BLaER1 treated with 17β-estradiol and CSF1 and Interleukin-3, amounts not matched to agents 10 nM and 100 nM (cell line): ENCODE measurements at regions not wholly inside any gene's neighbourhood (a gene's known extent, or its start where the extent isn't known, plus 50 kb on each side); places are given as distances from the start of the nearest gene placed in this dataset.
"Not testable (repeated sequence)": the region's sequence is repeated elsewhere in the genome, so short reads cannot be mapped to it uniquely, and the experiment has no call there.

Experiments
- H3K27ac ChIP-seq, 11 experiments: shearing (Covaris generic); formaldehyde crosslinking; 2 replicates each; pipeline ENCODE4 v1.8.1; 2022
- H3K27me3 ChIP-seq, 11 experiments: shearing (Covaris generic); formaldehyde crosslinking; 2 replicates each; pipeline ENCODE4 v1.8.1; 2022
- H3K36me3 ChIP-seq, 11 experiments: shearing (Covaris generic); formaldehyde crosslinking; 2 replicates each; pipeline ENCODE4 v1.8.1; 2022
- H3K4me1 ChIP-seq, 10 experiments: shearing (Covaris generic); formaldehyde crosslinking; 2 replicates each; pipeline ENCODE4 v1.8.1; 2022
- H3K4me2 ChIP-seq, 11 experiments: shearing (Covaris generic); formaldehyde crosslinking; 2 replicates each; pipeline ENCODE4 v1.8.1; 2022
- H3K4me3 ChIP-seq, 10 experiments: shearing (Covaris generic); formaldehyde crosslinking; 2 replicates each; pipeline ENCODE4 v1.8.1; 2022
- H3K9ac ChIP-seq, 11 experiments: shearing (Covaris generic); formaldehyde crosslinking; 2 replicates each; pipeline ENCODE4 v1.8.1; 2022
- H3K9me3 ChIP-seq, 11 experiments: shearing (Covaris generic); formaldehyde crosslinking; replicated peaks in 1 of 11; 2 replicates each; pipeline ENCODE4 v1.8.1; 2022
- H4K20me1 ChIP-seq, 11 experiments: shearing (Covaris generic); formaldehyde crosslinking; 2 replicates each; pipeline ENCODE4 v1.8.1; 2022
- Cebpa-rat ChIP-seq, 11 experiments: shearing (Covaris generic); IDR thresholded peaks; 2 replicates each; pipeline ENCODE4 v1.8.1; 2022

GRCh38 chrX:21181232-21181853 is 192.9 kb upstream of the CNKSR2 start:
- Histone ChIP-seq H3K4me3 (no peak overlapping the region), H3K9ac (no peak overlapping the region), H3K36me3 (no peaks in the 10 kb centered on the region), H3K27me3 (no peaks in the 10 kb centered on the region), H3K4me1 (no peaks in the 10 kb centered on the region), H4K20me1 (no peaks in the 10 kb centered on the region), H3K4me2 (no peak overlapping the region), H3K27ac (no peak overlapping the region), H3K9me3 (no peaks in the 10 kb centered on the region)
- TF ChIP-seq Cebpa-rat (IDR thresholded peaks at IDR 0.05), result no peak

GRCh38 chrX:21193196-21193595 is 181.0 kb upstream of the CNKSR2 start:
- TF ChIP-seq Cebpa-rat (IDR thresholded peaks at IDR 0.05), result no peak
- H4K20me1 ChIP-seq, result no peaks in the 10 kb centered on the region
- no peak overlapping the region for H3K4me3 ChIP-seq
- no peaks in the 10 kb centered on the region for H3K4me1 ChIP-seq
- no peak overlapping the region for H3K9ac ChIP-seq
- no peaks in the 10 kb centered on the region for H3K36me3 ChIP-seq
- H3K27me3 ChIP-seq, result no peaks in the 10 kb centered on the region
- no peak overlapping the region for H3K27ac ChIP-seq
- H3K9me3 ChIP-seq, result peaks cover 0 to 18% (median 10%) of the 10 kb centered on the region in 11 experiments; a peak in 10 of 22 replicates
- no peak overlapping the region for H3K4me2 ChIP-seq

- H3K4me3 ChIP-seq, result no peak overlapping the region
- TF ChIP-seq Cebpa-rat (IDR thresholded peaks at IDR 0.05), result no peak
- H3K9ac ChIP-seq, result no peak overlapping the region
- no peaks in the 10 kb centered on the region for H3K27me3 ChIP-seq
- no peaks in the 10 kb centered on the region for H4K20me1 ChIP-seq
- H3K4me2 ChIP-seq, result no peak overlapping the region
- no peak overlapping the region for H3K27ac ChIP-seq
- H3K36me3 ChIP-seq, result no peaks in the 10 kb centered on the region
- peaks cover 0 to 9% (median 2%) of the 10 kb centered on the region in 11 experiments; a peak in 9 of 22 replicates for H3K9me3 ChIP-seq
- H3K4me1 ChIP-seq, result no peaks in the 10 kb centered on the region
These were observed 179.7 kb upstream of the CNKSR2 start for GRCh38 chrX:21194526-21194925.

DNA sequence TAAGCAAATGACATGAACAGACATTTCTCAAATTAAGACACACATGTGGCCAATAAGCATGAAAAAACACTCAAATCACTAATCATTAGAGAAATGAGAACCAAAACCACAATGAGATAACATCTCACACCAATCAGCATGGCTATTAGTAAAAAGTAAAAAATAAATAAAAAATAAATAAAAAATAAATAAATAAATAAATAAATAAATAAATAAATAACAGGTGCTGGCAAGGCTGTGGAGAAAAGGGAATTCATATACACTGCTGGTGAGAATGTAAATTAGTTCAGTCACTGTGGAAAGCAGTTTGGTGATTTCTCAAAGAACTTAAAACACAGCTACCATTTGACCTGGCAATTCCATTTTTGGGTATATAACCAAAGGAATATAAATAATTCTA is 167.1 kb upstream of the CNKSR2 start:
- H3K4me1 ChIP-seq, result no peaks in the 10 kb centered on the region
- H3K9me3 ChIP-seq, result peaks cover 19 to 37% (median 24%) of the 10 kb centered on the region in 11 experiments
- H3K4me2 ChIP-seq, result no peak overlapping the region
- no peak for TF ChIP-seq Cebpa-rat (IDR thresholded peaks at IDR 0.05)
- H4K20me1 ChIP-seq, result no peaks in the 10 kb centered on the region
- H3K9ac ChIP-seq, result no peak overlapping the region
- no peak overlapping the region for H3K27ac ChIP-seq
- no peaks in the 10 kb centered on the region for H3K27me3 ChIP-seq
- no peak overlapping the region for H3K4me3 ChIP-seq
- H3K36me3 ChIP-seq, result no peaks in the 10 kb centered on the region

GRCh38 chrX:21219208-21219607 is 155.0 kb upstream of the CNKSR2 start:
- H3K36me3 ChIP-seq, H3K4me3 ChIP-seq, H3K4me2 ChIP-seq, H3K9ac ChIP-seq, H3K4me1 ChIP-seq, H4K20me1 ChIP-seq, H3K27ac ChIP-seq, H3K27me3 ChIP-seq: not testable (repeated sequence)
- peaks cover 0 to 17% (median 5%) of the 10 kb centered on the region in 11 experiments; a peak in 10 of 22 replicates for H3K9me3 ChIP-seq

DNA sequence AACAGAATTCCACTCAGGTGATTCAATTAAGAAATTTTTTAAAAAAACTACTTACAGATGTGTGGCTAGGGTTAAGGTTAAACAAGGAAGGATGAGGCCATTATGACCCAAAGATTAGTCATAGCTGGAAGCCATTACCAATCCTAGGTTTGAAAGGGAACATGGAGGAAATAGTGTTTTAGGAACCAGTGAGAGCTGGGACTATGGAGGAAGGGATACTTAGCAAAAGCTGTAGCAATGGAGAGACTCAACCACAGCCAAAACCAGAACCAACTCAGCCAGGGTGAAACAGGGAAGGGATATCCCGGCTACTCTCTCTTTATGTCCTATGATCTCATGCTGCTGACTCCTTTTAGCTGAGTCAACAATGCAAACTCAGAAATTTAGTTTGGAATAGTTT is 148.6 kb upstream of the CNKSR2 start:
- H3K4me3 ChIP-seq, result no peak overlapping the region
- TF ChIP-seq Cebpa-rat (IDR thresholded peaks at IDR 0.05), result no peak
- no peaks in the 10 kb centered on the region for H3K9me3 ChIP-seq
- H3K4me1 ChIP-seq, result no peaks in the 10 kb centered on the region; a peak in 2 of 20 replicates
- no peak overlapping the region for H3K27ac ChIP-seq
- H3K36me3 ChIP-seq, result no peaks in the 10 kb centered on the region
- H3K27me3 ChIP-seq, result no peaks in the 10 kb centered on the region
- H3K4me2 ChIP-seq, result no peak overlapping the region
- H3K9ac ChIP-seq, result no peak overlapping the region
- no peaks in the 10 kb centered on the region for H4K20me1 ChIP-seq

DNA sequence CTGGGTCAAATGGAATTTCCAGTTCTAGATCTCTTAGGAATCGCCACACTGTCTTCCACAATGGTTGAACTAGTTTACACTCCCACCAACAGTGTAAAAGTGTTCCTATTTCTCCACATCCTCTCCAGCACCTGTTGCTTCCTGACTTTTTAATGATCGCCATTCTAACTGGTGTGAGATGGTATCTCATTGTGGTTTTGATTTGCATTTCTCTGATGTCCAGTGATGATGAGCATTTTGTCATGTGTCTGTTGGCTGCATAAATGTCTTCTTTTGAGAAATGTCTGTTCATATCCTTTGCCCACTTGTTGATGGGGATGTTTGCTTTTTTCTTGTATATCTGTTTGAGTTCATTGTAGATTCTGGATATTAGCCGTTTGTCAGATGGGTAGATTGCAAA is 145.2 kb upstream of the CNKSR2 start:
- H3K9ac ChIP-seq, H3K36me3 ChIP-seq, H3K27me3 ChIP-seq, H4K20me1 ChIP-seq, H3K4me2 ChIP-seq, H3K9me3 ChIP-seq, H3K4me3 ChIP-seq, H3K4me1 ChIP-seq, H3K27ac ChIP-seq: not testable (repeated sequence)

GRCh38 chrX:21255032-21255618 is 119.1 kb upstream of the CNKSR2 start:
- Histone ChIP-seq H3K36me3 (no peaks in the 10 kb centered on the region), H3K9ac (no peak overlapping the region), H3K4me3 (no peak overlapping the region), H3K27me3 (no peaks in the 10 kb centered on the region), H3K4me1 (no peaks in the 10 kb centered on the region), H3K9me3 (no peaks in the 10 kb centered on the region), H3K4me2 (no peak overlapping the region), H4K20me1 (no peaks in the 10 kb centered on the region), H3K27ac (no peak overlapping the region)
- no peak for TF ChIP-seq Cebpa-rat (IDR thresholded peaks at IDR 0.05)

DNA sequence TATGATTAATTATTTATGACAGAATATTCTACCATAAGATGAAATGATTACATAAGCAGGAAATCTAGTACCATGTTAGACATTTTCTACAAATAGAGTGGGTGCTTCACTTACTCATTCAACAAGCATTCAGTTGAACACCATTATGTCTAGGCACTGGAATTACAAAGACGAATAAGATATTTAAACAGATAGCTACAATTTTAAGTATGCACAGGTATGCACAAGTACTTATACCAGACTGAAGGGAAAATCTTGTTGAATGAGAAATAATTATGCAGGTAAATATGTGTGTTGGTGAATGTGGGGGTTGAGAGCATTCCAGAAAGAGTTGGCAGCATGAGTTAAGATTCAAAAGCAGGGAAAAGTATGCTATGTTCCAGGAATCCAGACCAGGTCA is 107.3 kb upstream of the CNKSR2 start:
- Histone ChIP-seq H4K20me1 (no peaks in the 10 kb centered on the region), H3K27ac (no peak overlapping the region), H3K9me3 (peaks cover 4 to 21% (median 15%) of the 10 kb centered on the region in 11 experiments; a peak in 17 of 22 replicates), H3K36me3 (no peaks in the 10 kb centered on the region), H3K27me3 (no peaks in the 10 kb centered on the region), H3K4me2 (no peak overlapping the region), H3K9ac (no peak overlapping the region), H3K4me1 (no peaks in the 10 kb centered on the region), H3K4me3 (no peak overlapping the region)
- no peak for TF ChIP-seq Cebpa-rat (IDR thresholded peaks at IDR 0.05)

DNA sequence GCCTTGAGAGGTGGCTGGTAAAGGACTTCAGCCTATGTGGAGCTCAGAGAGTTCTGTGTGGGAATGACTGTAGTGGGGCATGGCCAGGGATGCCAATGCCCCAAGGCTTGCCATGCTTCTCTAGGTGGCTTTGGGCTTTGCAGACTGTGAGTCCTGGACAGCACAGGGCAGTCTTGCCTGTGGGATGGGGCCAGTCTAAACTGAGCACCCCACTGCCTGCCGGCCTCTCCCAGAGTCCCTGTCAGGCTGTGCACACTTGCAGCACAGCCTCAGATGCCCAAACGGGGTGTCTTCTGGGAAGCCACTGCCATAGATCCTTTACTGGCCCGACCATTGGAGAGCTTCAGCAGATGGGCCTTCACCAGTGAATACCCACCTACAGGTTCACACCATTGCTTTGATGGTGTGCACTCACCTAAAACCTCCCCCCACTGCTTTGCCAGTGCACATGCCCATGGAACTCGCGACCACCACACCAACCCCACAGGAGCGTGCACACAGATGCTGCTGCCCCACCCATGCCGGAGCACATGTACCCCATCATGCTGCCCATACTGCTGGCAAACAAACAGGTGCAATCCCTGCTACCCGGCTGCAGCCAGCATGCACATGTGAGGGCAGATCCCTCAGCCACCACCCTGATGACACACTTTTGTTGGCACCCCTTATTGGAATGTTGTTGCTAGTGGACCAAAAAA is 97.3 kb upstream of the CNKSR2 start:
- H3K27me3 ChIP-seq, result no peaks in the 10 kb centered on the region
- H3K9me3 ChIP-seq, result peaks cover 0 to 13% (median 0%) of the 10 kb centered on the region in 11 experiments; a peak in 3 of 22 replicates
- TF ChIP-seq Cebpa-rat (IDR thresholded peaks at IDR 0.05), result no peak
- H3K27ac ChIP-seq, result no peak overlapping the region
- no peaks in the 10 kb centered on the region for H4K20me1 ChIP-seq
- H3K4me3 ChIP-seq, result no peak overlapping the region
- no peaks in the 10 kb centered on the region for H3K36me3 ChIP-seq
- H3K4me1 ChIP-seq, result peaks cover 0 to 15% (median 0%) of the 10 kb centered on the region in 10 experiments; a peak in 3 of 20 replicates
- H3K9ac ChIP-seq, result no peak overlapping the region
- no peak overlapping the region for H3K4me2 ChIP-seq
